ENCODE measurements at regions not wholly inside any gene's neighbourhood (a gene's known extent, or its start where the extent isn't known, plus 50 kb on each side); places are given as distances from the start of the nearest gene placed in this dataset.
"Not testable (repeated sequence)": the region's sequence is repeated elsewhere in the genome, so short reads cannot be mapped to it uniquely, and the experiment has no call there.

DNA sequence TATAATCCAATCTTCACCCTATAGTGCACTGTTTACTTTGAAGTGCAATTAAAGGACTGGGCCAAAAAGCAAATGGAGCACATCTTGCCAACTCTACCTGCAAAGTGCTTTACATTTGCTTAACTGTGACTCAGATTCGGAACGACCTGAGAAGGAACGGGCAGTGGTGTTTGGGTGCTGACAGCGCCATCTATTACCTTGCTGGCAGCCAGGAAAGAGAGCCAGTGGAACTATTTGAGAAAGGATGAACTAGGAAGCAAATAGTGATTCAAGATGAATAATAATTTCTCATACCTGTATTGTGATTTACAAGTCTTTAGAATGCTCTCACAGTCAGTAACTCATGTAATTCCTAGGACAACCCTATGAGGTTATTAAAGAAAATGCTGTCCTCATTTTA, 312.9 kb downstream of the PDCD6IP start:
- intact Hi-C loops (cut with DNase I) = no loop called here
- H3K4me1 ChIP-seq = no peaks in the 10 kb centered on the region
- TF ChIP-seq CTCF (IDR thresholded peaks at IDR 0.05) (no peak), POLR2A (IDR thresholded peaks at IDR 0.05) (no peak), EP300 (IDR thresholded peaks at IDR 0.05) (no peak), POLR2AphosphoS5 (IDR thresholded peaks at IDR 0.05) (no peak)
- H3K9me3 ChIP-seq = no peaks in the 10 kb centered on the region
- H3K4me3 ChIP-seq = no peak overlapping the region
- no peaks in the 10 kb centered on the region for H3K36me3 ChIP-seq
- DNase-seq = no peak
- H3K27me3 ChIP-seq = no peaks in the 10 kb centered on the region
- H3K27ac ChIP-seq = no peak overlapping the region
- WGBS, 2 donors = 27 to 68% methylated on average over 4 of the region's 4 CpGs

GRCh38 chr3:34112261-34112660, 313.8 kb downstream of the PDCD6IP start:
- DNase-seq, H3K4me1 ChIP-seq: not testable (repeated sequence)

GRCh38 chr3:34131091-34131490, 332.7 kb downstream of the PDCD6IP start:
- Histone ChIP-seq H3K36me3 (no peaks in the 10 kb centered on the region), H3K27ac (no peak overlapping the region), H3K4me1 (no peaks in the 10 kb centered on the region), H3K27me3 (no peaks in the 10 kb centered on the region), H3K9me3 (no peaks in the 10 kb centered on the region), H3K4me3 (no peak overlapping the region)
- intact Hi-C loops (cut with DNase I) = no loop called here
- TF ChIP-seq EP300 (IDR thresholded peaks at IDR 0.05) (no peak), POLR2AphosphoS5 (IDR thresholded peaks at IDR 0.05) (no peak), POLR2A (IDR thresholded peaks at IDR 0.05) (no peak), CTCF (IDR thresholded peaks at IDR 0.05) (no peak)
- DNase-seq = no peak

More at GRCh38 chr3:34112261-34112660, 313.8 kb downstream of the PDCD6IP start:
- H3K27me3 ChIP-seq; H3K4me3 ChIP-seq; H3K27ac ChIP-seq; H3K36me3 ChIP-seq; intact Hi-C loops (cut with DNase I); H3K9me3 ChIP-seq: not testable (repeated sequence)
- 94 to 95% methylated on average over 15 of the region's 15 CpGs for WGBS, 2 donors

DNA sequence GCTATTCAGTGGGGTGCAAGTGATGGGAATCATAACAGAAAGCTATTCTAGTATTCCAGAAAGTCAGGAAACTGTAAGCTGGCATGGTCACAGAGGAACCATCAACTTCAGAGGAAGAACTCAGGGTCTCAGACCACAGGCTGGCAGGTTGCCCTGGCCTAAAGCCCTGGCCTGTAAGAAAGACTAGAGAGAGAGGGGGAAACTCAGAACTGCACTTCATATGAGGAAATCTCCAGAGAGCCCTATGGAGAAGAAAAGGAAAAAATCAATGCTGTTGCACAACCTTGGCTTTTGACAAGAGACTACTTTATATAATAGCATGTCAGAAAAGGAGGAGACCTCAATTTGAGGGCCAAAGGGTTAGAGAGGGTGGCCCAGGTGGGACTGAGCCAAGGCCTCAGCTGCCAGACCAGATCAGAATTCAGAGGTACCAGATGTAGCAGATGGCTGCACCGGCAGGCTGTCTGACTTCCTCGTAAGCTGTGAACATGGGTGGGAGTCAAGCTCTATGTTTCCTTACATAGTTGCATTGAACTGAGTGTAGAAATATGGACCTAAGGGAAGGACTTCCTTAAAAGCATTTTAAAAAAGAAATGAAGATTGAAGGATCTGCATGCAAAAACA, 333.8 kb downstream of the PDCD6IP start:
- H3K27ac ChIP-seq = no peak overlapping the region
- no peaks in the 10 kb centered on the region for H3K9me3 ChIP-seq
- no peaks in the 10 kb centered on the region for H3K36me3 ChIP-seq
- no peak overlapping the region for H3K4me3 ChIP-seq
- WGBS, 2 donors = 41 to 83% methylated on average over 2 of the region's 2 CpGs
- no peak for DNase-seq
- TF ChIP-seq POLR2A (IDR thresholded peaks at IDR 0.05) (no peak), POLR2AphosphoS5 (IDR thresholded peaks at IDR 0.05) (no peak), EP300 (IDR thresholded peaks at IDR 0.05) (no peak)
- H3K4me1 ChIP-seq = no peaks in the 10 kb centered on the region
- H3K27me3 ChIP-seq = no peaks in the 10 kb centered on the region
- intact Hi-C loops (cut with DNase I) = no loop called here

DNA sequence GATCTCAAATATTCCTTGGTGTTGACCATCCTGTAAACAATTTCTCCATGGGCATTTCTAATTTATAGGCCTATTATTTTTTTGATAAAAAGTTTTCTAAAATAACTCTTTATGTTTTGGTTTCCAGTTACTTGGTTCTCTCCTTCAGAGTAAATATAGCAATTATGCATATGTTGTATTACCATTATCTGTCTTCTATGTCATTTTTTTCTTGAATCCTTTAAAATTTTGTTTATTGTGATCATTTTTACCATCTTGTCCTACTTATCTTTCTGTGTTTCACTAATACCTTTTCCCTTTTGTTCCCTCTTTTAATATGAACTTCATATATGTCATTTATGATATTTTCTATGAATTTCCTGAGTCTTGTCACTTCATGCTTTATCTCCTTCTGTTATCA, 341.1 kb downstream of the PDCD6IP start:
- no peak overlapping the region for H3K27ac ChIP-seq
- intact Hi-C loops (cut with DNase I) = no loop called here
- no peaks in the 10 kb centered on the region for H3K4me1 ChIP-seq
- no peaks in the 10 kb centered on the region for H3K9me3 ChIP-seq
- no peaks in the 10 kb centered on the region for H3K36me3 ChIP-seq
- no peak for DNase-seq
- H3K4me3 ChIP-seq = no peak overlapping the region
- TF ChIP-seq CTCF (IDR thresholded peaks at IDR 0.05) (no peak), POLR2A (IDR thresholded peaks at IDR 0.05) (no peak), POLR2AphosphoS5 (IDR thresholded peaks at IDR 0.05) (no peak), EP300 (IDR thresholded peaks at IDR 0.05) (no peak)
- no peaks in the 10 kb centered on the region for H3K27me3 ChIP-seq

DNA sequence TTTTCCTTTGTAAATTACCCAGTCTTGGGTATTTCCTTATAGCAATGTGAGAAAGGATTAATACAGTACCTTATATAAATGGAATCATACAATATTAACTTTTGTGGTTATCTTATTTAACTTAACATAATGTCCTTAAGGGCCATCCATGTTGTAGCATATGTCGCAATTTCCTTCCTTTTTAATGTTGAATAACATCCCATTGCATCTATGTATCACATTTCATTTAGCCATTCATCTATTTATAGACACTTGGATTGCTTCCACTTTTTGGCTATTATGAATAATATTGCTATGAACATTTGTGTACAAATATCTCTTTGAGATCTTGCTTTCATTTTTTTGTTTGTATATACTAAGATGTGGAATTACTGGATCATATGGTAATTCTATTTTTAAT, 342.2 kb downstream of the PDCD6IP start:
- Histone ChIP-seq H3K27me3 (no peaks in the 10 kb centered on the region), H3K36me3 (no peaks in the 10 kb centered on the region), H3K4me3 (no peak overlapping the region), H3K9me3 (no peaks in the 10 kb centered on the region), H3K27ac (no peak overlapping the region), H3K4me1 (no peaks in the 10 kb centered on the region)
- 67 to 91% methylated on average over 1 of the region's 1 CpG for WGBS, 2 donors
- DNase-seq = no peak
- TF ChIP-seq CTCF (IDR thresholded peaks at IDR 0.05) = no peak
- no peak for TF ChIP-seq POLR2A (IDR thresholded peaks at IDR 0.05)
- TF ChIP-seq POLR2AphosphoS5 (IDR thresholded peaks at IDR 0.05) = no peak
- no peak for TF ChIP-seq EP300 (IDR thresholded peaks at IDR 0.05)
- intact Hi-C loops (cut with DNase I) = no loop called here

Data from sigmoid colon (tissue), 6 donors.